Gastrocnemius medialis (tissue), 4 donors: ENCODE measurements at regions not wholly inside any gene's neighbourhood (a gene's known extent, or its start where the extent isn't known, plus 50 kb on each side); places are given as distances from the start of the nearest gene placed in this dataset.
"Not testable (repeated sequence)": the region's sequence is repeated elsewhere in the genome, so short reads cannot be mapped to it uniquely, and the experiment has no call there.

Experiments used
- POLR2A ChIP-seq, 2 donors: fragments of 450-650 bp; IDR thresholded peaks; one replicate each; pipeline ENCODE4 v1.6.1; 2017; ENCODE audit warnings: antibody characterized with exemption in 2 of 2, mild to moderate bottlenecking in 2 of 2, moderate library complexity in 2 of 2
- TF ChIP-seq, protein P1 (sequence below), 5 experiments: fragments of 450-650 bp in 3 of 5; fragments of 200-600 bp in 2 of 5; sonication (generic) in 2 of 5; IDR thresholded peaks in 4 of 5; conservative IDR thresholded peaks in 1 of 5; 1 replicate in 4 of 5; 2 replicates in 1 of 5; pipeline ENCODE4 v1.5.1; 2016 to 2019; ENCODE audit warnings: antibody characterized with exemption in 5 of 5, mild to moderate bottlenecking in 3 of 5, moderate library complexity in 3 of 5

DNA sequence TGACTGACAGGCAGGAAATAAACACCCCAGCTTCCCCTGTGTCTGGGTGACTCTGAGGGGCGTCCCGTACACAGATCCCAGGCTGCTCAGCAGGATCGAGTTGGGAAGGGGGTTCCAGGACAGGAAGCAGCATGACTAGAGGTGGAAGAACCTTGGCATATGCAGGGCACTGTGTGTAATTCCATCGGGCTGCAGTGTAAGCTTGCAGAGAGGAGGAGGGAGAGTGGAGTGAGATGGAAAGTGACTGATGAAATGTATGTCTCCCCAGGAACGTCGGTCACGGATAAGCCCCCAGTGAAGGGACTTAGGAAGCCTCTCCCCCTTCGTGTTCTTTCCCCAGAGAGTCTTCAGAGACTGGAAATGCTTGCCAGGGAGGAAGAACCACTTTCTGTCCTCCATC lies 198.4 kb upstream of the SULF2 start:
- TF ChIP-seq, protein P1, sequence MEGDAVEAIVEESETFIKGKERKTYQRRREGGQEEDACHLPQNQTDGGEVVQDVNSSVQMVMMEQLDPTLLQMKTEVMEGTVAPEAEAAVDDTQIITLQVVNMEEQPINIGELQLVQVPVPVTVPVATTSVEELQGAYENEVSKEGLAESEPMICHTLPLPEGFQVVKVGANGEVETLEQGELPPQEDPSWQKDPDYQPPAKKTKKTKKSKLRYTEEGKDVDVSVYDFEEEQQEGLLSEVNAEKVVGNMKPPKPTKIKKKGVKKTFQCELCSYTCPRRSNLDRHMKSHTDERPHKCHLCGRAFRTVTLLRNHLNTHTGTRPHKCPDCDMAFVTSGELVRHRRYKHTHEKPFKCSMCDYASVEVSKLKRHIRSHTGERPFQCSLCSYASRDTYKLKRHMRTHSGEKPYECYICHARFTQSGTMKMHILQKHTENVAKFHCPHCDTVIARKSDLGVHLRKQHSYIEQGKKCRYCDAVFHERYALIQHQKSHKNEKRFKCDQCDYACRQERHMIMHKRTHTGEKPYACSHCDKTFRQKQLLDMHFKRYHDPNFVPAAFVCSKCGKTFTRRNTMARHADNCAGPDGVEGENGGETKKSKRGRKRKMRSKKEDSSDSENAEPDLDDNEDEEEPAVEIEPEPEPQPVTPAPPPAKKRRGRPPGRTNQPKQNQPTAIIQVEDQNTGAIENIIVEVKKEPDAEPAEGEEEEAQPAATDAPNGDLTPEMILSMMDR (IDR thresholded peaks at IDR 0.05 in 4 of 5, conservative IDR thresholded peaks at IDR 0.05 in 1 of 5): not testable (repeated sequence)
- not testable (repeated sequence) for TF ChIP-seq POLR2A (IDR thresholded peaks at IDR 0.05)
